Neural cell (in vitro differentiated cells): ENCODE measurements at regions not wholly inside any gene's neighbourhood (a gene's known extent, or its start where the extent isn't known, plus 50 kb on each side); places are given as distances from the start of the nearest gene placed in this dataset.

Experiments
- H2AFZ ChIP-seq: fragments of 200-600, 300-800 bp; sonication (generic), shearing (Covaris generic); 2 replicates; pipeline ENCODE4 v1.6.0; 2014; ENCODE audit warnings: low read depth, mild to moderate bottlenecking, antibody characterized with exemption, low read length, moderate library complexity
- H3F3A ChIP-seq: fragments of 200-600 bp; shearing (Covaris generic); 2 replicates; pipeline ENCODE4 v1.6.1; 2016; ENCODE audit warnings: mild to moderate bottlenecking, moderate library complexity, mixed read lengths, antibody characterized with exemption, low read length; ENCODE audit not compliant: insufficient read depth, poor library complexity, severe bottlenecking
- H3K27ac ChIP-seq: fragments of 200-600, 300-800 bp; sonication (generic), shearing (Covaris generic); 2 replicates; pipeline ENCODE4 v1.5.1; 2014; ENCODE audit warnings: mild to moderate bottlenecking, low read length, moderate library complexity
- H3K27me3 ChIP-seq: fragments of 300-800, 200-600 bp; sonication (generic), shearing (Covaris generic); 2 replicates; pipeline ENCODE4 v1.6.0; 2014; ENCODE audit warnings: mild to moderate bottlenecking, low read depth, low read length, moderate library complexity; ENCODE audit not compliant: insufficient read depth
- H3K36me3 ChIP-seq: fragments of 300-800, 200-600 bp; sonication (generic), shearing (Covaris generic); 2 replicates; pipeline ENCODE4 v1.5.1; 2014; ENCODE audit warnings: mild to moderate bottlenecking, antibody characterized with exemption, low read length, moderate library complexity; ENCODE audit not compliant: insufficient read depth
- H3K4me2 ChIP-seq: fragments of 300-800, 200-600 bp; sonication (generic), shearing (Covaris generic); 2 replicates; pipeline ENCODE4 v1.6.0; 2014; ENCODE audit warnings: mild to moderate bottlenecking, low read length
- H3K4me3 ChIP-seq: fragments of 300-800, 200-600 bp; sonication (generic), shearing (Covaris generic); 2 replicates; pipeline ENCODE4 v1.5.1; 2014; ENCODE audit warnings: mild to moderate bottlenecking, low read length, moderate library complexity
- H3K79me2 ChIP-seq: fragments of 200-600 bp; shearing (Covaris generic); replicated peaks from 2 replicates; pipeline ENCODE4 v1.6.0; 2014; ENCODE audit warnings: mild to moderate bottlenecking, low read length, moderate library complexity; ENCODE audit not compliant: insufficient read depth
- H3K9ac ChIP-seq: fragments of 300-800, 200-600 bp; sonication (generic), shearing (Covaris generic); 2 replicates; pipeline ENCODE4 v1.6.1; 2016; ENCODE audit warnings: mild to moderate bottlenecking, low read length, mixed read lengths
- H3K9me2 ChIP-seq: fragments of 200-600 bp; shearing (Covaris generic); 2 replicates; pipeline ENCODE4 v1.6.1; 2016; ENCODE audit warnings: mild to moderate bottlenecking, low read length, mixed read lengths; ENCODE audit not compliant: insufficient read depth
- H3K9me3 ChIP-seq: fragments of 200-600, 300-800 bp; sonication (generic), shearing (Covaris generic); 2 replicates; pipeline ENCODE4 v1.6.1; 2016; ENCODE audit warnings: mild to moderate bottlenecking, mixed run types, low read length, moderate library complexity, mixed read lengths
- H4K20me1 ChIP-seq: fragments of 200-600 bp; shearing (Covaris generic); 2 replicates; pipeline ENCODE4 v1.6.1; 2016; ENCODE audit warnings: mild to moderate bottlenecking, mixed run types; ENCODE audit not compliant: insufficient read depth
- EP300 ChIP-seq: fragments of 450-650 bp; conservative IDR thresholded peaks from 2 replicates; pipeline ENCODE4 v1.6.1; 2014; ENCODE audit warnings: antibody characterized with exemption, mild to moderate bottlenecking, moderate library complexity; ENCODE audit not compliant: poor library complexity, severe bottlenecking
- EZH2 ChIP-seq: fragments of 200-600, 300-800 bp; shearing (Covaris generic), sonication (generic); IDR thresholded peaks from 2 replicates; pipeline ENCODE4 v1.6.1; 2014; ENCODE audit warnings: antibody characterized with exemption, low read length, borderline replicate concordance, mild to moderate bottlenecking; ENCODE audit not compliant: insufficient read depth, poor library complexity, severe bottlenecking
- MXI1 ChIP-seq: fragments of 450-650 bp; conservative IDR thresholded peaks from 2 replicates; pipeline ENCODE4 v1.6.1; 2014; ENCODE audit warnings: antibody characterized with exemption, mild to moderate bottlenecking; ENCODE audit not compliant: poor library complexity, severe bottlenecking
- POLR2AphosphoS5 ChIP-seq: IDR thresholded peaks from 2 replicates; pipeline ENCODE4 v1.6.1; 2012
- RAD21 ChIP-seq: fragments of 450-650 bp; conservative IDR thresholded peaks from 2 replicates; pipeline ENCODE4 v1.6.1; 2014; ENCODE audit warnings: antibody characterized with exemption, mild to moderate bottlenecking, moderate library complexity
- SMC3 ChIP-seq: fragments of 450-650 bp; conservative IDR thresholded peaks from 2 replicates; pipeline ENCODE4 v1.6.1; 2014; ENCODE audit warnings: antibody characterized with exemption, mild to moderate bottlenecking, moderate library complexity; ENCODE audit not compliant: poor library complexity
- TAF1 ChIP-seq: IDR thresholded peaks from 2 replicates; pipeline ENCODE4 v1.6.1; 2012; ENCODE audit warnings: low read depth
- TF ChIP-seq, protein P1 (sequence below): IDR thresholded peaks from 2 replicates; pipeline ENCODE4 v1.6.1; 2012; ENCODE audit warnings: borderline replicate concordance
- TF ChIP-seq, protein P2 (sequence below): fragments of 450-650 bp; IDR thresholded peaks from 2 replicates; pipeline ENCODE4 v1.5.1; 2014; ENCODE audit warnings: antibody characterized with exemption, mild to moderate bottlenecking, moderate library complexity; ENCODE audit not compliant: poor library complexity, severe bottlenecking

GRCh38 chr2:186381573-186381972, 104.5 kb upstream of the ZC3H15 start:
- Histone ChIP-seq H3K36me3 (no peaks in the 10 kb centered on the region), H3K4me3 (no peak overlapping the region), H3K4me2 (no peak overlapping the region), H3K27ac (no peak overlapping the region), H3K27me3 (no peaks in the 10 kb centered on the region), H3K9ac (no peak overlapping the region), H3K79me2 (no peaks in the 10 kb centered on the region), H2AFZ (no peak overlapping the region), H3K9me3 (no peaks in the 10 kb centered on the region), H4K20me1 (no peaks in the 10 kb centered on the region), H3F3A (no peaks in the 10 kb centered on the region), H3K9me2 (no peaks in the 10 kb centered on the region)
- TF ChIP-seq EP300 (no peak), MXI1 (no peak), EZH2 (no peak), POLR2AphosphoS5 (no peak), SMC3 (no peak), TAF1 (no peak), RAD21 (no peak)
- TF ChIP-seq, protein P1, sequence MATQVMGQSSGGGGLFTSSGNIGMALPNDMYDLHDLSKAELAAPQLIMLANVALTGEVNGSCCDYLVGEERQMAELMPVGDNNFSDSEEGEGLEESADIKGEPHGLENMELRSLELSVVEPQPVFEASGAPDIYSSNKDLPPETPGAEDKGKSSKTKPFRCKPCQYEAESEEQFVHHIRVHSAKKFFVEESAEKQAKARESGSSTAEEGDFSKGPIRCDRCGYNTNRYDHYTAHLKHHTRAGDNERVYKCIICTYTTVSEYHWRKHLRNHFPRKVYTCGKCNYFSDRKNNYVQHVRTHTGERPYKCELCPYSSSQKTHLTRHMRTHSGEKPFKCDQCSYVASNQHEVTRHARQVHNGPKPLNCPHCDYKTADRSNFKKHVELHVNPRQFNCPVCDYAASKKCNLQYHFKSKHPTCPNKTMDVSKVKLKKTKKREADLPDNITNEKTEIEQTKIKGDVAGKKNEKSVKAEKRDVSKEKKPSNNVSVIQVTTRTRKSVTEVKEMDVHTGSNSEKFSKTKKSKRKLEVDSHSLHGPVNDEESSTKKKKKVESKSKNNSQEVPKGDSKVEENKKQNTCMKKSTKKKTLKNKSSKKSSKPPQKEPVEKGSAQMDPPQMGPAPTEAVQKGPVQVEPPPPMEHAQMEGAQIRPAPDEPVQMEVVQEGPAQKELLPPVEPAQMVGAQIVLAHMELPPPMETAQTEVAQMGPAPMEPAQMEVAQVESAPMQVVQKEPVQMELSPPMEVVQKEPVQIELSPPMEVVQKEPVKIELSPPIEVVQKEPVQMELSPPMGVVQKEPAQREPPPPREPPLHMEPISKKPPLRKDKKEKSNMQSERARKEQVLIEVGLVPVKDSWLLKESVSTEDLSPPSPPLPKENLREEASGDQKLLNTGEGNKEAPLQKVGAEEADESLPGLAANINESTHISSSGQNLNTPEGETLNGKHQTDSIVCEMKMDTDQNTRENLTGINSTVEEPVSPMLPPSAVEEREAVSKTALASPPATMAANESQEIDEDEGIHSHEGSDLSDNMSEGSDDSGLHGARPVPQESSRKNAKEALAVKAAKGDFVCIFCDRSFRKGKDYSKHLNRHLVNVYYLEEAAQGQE = no peak
- TF ChIP-seq, protein P2, sequence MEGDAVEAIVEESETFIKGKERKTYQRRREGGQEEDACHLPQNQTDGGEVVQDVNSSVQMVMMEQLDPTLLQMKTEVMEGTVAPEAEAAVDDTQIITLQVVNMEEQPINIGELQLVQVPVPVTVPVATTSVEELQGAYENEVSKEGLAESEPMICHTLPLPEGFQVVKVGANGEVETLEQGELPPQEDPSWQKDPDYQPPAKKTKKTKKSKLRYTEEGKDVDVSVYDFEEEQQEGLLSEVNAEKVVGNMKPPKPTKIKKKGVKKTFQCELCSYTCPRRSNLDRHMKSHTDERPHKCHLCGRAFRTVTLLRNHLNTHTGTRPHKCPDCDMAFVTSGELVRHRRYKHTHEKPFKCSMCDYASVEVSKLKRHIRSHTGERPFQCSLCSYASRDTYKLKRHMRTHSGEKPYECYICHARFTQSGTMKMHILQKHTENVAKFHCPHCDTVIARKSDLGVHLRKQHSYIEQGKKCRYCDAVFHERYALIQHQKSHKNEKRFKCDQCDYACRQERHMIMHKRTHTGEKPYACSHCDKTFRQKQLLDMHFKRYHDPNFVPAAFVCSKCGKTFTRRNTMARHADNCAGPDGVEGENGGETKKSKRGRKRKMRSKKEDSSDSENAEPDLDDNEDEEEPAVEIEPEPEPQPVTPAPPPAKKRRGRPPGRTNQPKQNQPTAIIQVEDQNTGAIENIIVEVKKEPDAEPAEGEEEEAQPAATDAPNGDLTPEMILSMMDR = no peak

DNA sequence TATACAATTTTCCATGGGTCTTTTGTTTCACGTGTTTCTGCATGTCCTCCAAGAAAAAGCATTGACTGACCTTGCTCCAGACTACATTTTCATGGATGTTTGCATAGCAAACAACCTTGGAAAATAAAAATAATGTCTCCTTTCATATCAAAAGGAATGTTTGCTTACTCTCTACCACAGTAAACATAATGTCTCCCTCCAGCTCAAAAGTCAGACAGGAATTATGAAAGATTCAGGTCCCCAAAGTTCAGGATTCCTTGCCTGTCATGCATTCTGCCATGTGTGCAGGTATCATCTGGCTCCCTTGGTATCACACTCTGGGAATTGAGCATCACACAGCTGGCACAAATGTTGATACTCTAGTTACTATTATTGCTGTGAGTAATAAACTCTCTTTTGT, 103.1 kb upstream of the ZC3H15 start:
- H3K27ac ChIP-seq = no peak overlapping the region
- H3K27me3 ChIP-seq = no peaks in the 10 kb centered on the region
- no peak overlapping the region for H3K4me3 ChIP-seq
- no peak overlapping the region for H3K4me2 ChIP-seq
- H3K9me3 ChIP-seq = no peaks in the 10 kb centered on the region
- no peaks in the 10 kb centered on the region for H3K9me2 ChIP-seq
- H3K79me2 ChIP-seq = no peaks in the 10 kb centered on the region
- H3F3A ChIP-seq = no peaks in the 10 kb centered on the region
- H4K20me1 ChIP-seq = no peaks in the 10 kb centered on the region
- H3K9ac ChIP-seq = no peak overlapping the region
- TF ChIP-seq, protein P1 = no peak
- TF ChIP-seq POLR2AphosphoS5 (no peak), SMC3 (no peak), EZH2 (no peak), MXI1 (no peak), EP300 (no peak), TAF1 (no peak), RAD21 (no peak)
- TF ChIP-seq, protein P2 = no peak
- H3K36me3 ChIP-seq = no peaks in the 10 kb centered on the region
- H2AFZ ChIP-seq = no peak overlapping the region
